OCI-LY7 (cell line): ENCODE measurements at regions not wholly inside any gene's neighbourhood (a gene's known extent, or its start where the extent isn't known, plus 50 kb on each side); places are given as distances from the start of the nearest gene placed in this dataset.

Experiments used
- BruUV-seq: library from RNA; stranded (reverse); fragments of 400-500 nt; replicated peaks from 2 replicates; lab custom pipeline; 2021; lab: Mats Ljungman, UMichigan
- CTCF ChIA-PET: fragments of 300-600 bp; sonication (Branson Sonifier 250); formaldehyde crosslinking; loops from one replicate; lab custom pipeline; 2022; ENCODE audit warnings: antibody characterized with exemption; ENCODE audit not compliant: unreplicated experiment; lab: Charles Lee
- POLR2A ChIA-PET: fragments of 300-600 bp; sonication (Branson Sonifier 250); formaldehyde crosslinking; loops from one replicate; lab custom pipeline; 2022; ENCODE audit warnings: antibody characterized with exemption; lab: Charles Lee
- DNase-seq: peaks from one replicate; pipeline ENCODE4 v3.0.0-alpha.2; 2015; ENCODE audit warnings: low spot score
- H2AFZ ChIP-seq: fragments of 200-600 bp; sonication (generic), shearing (Covaris generic); 2 replicates; pipeline ENCODE4 v1.6.1; 2014; ENCODE audit warnings: mild to moderate bottlenecking, antibody characterized with exemption, low read length, moderate library complexity
- H3K27ac ChIP-seq: fragments of 200-600 bp; sonication (generic); 2 replicates; pipeline ENCODE4 v1.5.1; 2014; ENCODE audit warnings: mixed run types, low read depth, mild to moderate bottlenecking, moderate library complexity, low read length, inconsistent platforms; ENCODE audit not compliant: poor library complexity, severe bottlenecking
- H3K36me3 ChIP-seq: fragments of 200-600 bp; sonication (generic); 2 replicates; pipeline ENCODE4 v1.6.1; 2014; ENCODE audit warnings: mild to moderate bottlenecking, antibody characterized with exemption, low read length, moderate library complexity, mixed read lengths; ENCODE audit not compliant: insufficient read depth
- H3K4me1 ChIP-seq: fragments of 200-600 bp; sonication (generic); 2 replicates; pipeline ENCODE4 v1.5.1; 2014; ENCODE audit warnings: mild to moderate bottlenecking, low read length; ENCODE audit not compliant: insufficient read depth, poor library complexity, severe bottlenecking
- H3K4me2 ChIP-seq: fragments of 200-600 bp; sonication (generic); 2 replicates; pipeline ENCODE4 v1.6.1; 2014; ENCODE audit warnings: mild to moderate bottlenecking, low read length
- H3K4me3 ChIP-seq: fragments of 200-600 bp; sonication (generic); 2 replicates; pipeline ENCODE4 v1.5.1; 2014; ENCODE audit warnings: mild to moderate bottlenecking, low read depth, low read length; ENCODE audit not compliant: poor library complexity, severe bottlenecking
- H3K79me2 ChIP-seq: fragments of 200-600 bp; sonication (generic); 2 replicates; pipeline ENCODE4 v1.6.1; 2016; ENCODE audit warnings: low read depth, mild to moderate bottlenecking, low read length, moderate library complexity, mixed read lengths; ENCODE audit not compliant: insufficient read depth
- H3K9me2 ChIP-seq: fragments of 200-600 bp; sonication (generic); 2 replicates; pipeline ENCODE4 v1.6.1; 2016; ENCODE audit warnings: mild to moderate bottlenecking, low read length, mixed read lengths; ENCODE audit not compliant: insufficient read depth
- H3K9me3 ChIP-seq: fragments of 200-600 bp; sonication (generic); 2 replicates; pipeline ENCODE4 v1.6.1; 2014; ENCODE audit warnings: mild to moderate bottlenecking, mixed run types, low read length, mixed read lengths
- H4K20me1 ChIP-seq: fragments of 200-600 bp; sonication (generic); 2 replicates; pipeline ENCODE4 v1.6.1; 2014; ENCODE audit warnings: mild to moderate bottlenecking, antibody characterized with exemption, low read length, moderate library complexity, mixed read lengths; ENCODE audit not compliant: insufficient read depth
- EZH2phosphoT487 ChIP-seq: fragments of 200-600 bp; sonication (generic); IDR thresholded peaks from 2 replicates; pipeline ENCODE4 v1.6.1; 2018; ENCODE audit warnings: low read depth, borderline replicate concordance, mild to moderate bottlenecking, mixed run types, antibody characterized with exemption, low read length, moderate library complexity, mixed read lengths
- intact Hi-C: fragments of 100-400 bp; cut with micrococcal nuclease; formaldehyde crosslinking; loops from one replicate; pipeline ENCODE4 v1.10.0; 2022; ENCODE audit not compliant: unreplicated experiment
- TF ChIP-seq, protein P1 (sequence below): fragments of 200-600 bp; sonication (generic); conservative IDR thresholded peaks from 2 replicates; pipeline ENCODE4 v1.5.1; 2014; ENCODE audit warnings: mild to moderate bottlenecking, antibody characterized with exemption, low read length, moderate library complexity, mixed read lengths

DNA sequence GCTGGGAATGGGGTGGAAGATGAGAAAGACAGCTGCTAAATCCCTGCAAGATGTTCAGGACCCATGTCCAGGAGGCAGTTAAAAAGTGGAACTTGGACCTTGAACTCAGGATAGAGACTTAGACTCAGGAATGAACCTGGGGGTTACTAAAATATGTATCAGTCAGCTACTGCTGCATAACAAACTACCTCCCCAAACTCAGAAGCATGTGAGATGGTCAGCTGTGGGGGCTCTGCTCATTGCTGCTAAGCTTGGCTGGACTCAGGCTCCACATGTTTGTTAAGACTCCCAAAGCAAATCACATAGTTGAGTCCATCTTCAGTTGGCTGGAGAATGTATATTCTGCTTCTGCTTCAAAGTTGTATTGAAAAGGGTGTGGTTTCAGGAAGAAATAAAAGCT is 61.4 kb upstream of the COPS8 start:
- H4K20me1 ChIP-seq, result no peaks in the 10 kb centered on the region
- ChIA-PET CTCF (no interaction called here), POLR2A (interaction anchor here (0.5 to 0.6 kb wide), 2 partner anchors 65 to 403 kb away, joined by 3 read pairs; no protein-coding TSS in a partner anchor)
- no peak overlapping the region for H3K4me3 ChIP-seq
- no peaks in the 10 kb centered on the region for H3K9me2 ChIP-seq
- peaks cover 5% of the 10 kb centered on the region; the same call in 1 of the 2 replicates for H3K9me3 ChIP-seq
- intact Hi-C loops, result no loop called here
- BruUV-seq, result no TSS peak
- H3K27ac ChIP-seq, result no peak overlapping the region
- no peak overlapping the region for H2AFZ ChIP-seq
- no peaks in the 10 kb centered on the region for H3K4me1 ChIP-seq
- no peak for DNase-seq
- H3K79me2 ChIP-seq, result no peaks in the 10 kb centered on the region
- no peaks in the 10 kb centered on the region for H3K36me3 ChIP-seq
- TF ChIP-seq, protein P1, sequence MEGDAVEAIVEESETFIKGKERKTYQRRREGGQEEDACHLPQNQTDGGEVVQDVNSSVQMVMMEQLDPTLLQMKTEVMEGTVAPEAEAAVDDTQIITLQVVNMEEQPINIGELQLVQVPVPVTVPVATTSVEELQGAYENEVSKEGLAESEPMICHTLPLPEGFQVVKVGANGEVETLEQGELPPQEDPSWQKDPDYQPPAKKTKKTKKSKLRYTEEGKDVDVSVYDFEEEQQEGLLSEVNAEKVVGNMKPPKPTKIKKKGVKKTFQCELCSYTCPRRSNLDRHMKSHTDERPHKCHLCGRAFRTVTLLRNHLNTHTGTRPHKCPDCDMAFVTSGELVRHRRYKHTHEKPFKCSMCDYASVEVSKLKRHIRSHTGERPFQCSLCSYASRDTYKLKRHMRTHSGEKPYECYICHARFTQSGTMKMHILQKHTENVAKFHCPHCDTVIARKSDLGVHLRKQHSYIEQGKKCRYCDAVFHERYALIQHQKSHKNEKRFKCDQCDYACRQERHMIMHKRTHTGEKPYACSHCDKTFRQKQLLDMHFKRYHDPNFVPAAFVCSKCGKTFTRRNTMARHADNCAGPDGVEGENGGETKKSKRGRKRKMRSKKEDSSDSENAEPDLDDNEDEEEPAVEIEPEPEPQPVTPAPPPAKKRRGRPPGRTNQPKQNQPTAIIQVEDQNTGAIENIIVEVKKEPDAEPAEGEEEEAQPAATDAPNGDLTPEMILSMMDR, result no peak
- no peak for TF ChIP-seq EZH2phosphoT487
- H3K4me2 ChIP-seq, result no peak overlapping the region

- Histone ChIP-seq H3K4me3 (no peak overlapping the region), H3K4me2 (no peak overlapping the region), H2AFZ (no peak overlapping the region), H3K79me2 (no peaks in the 10 kb centered on the region), H3K4me1 (no peaks in the 10 kb centered on the region), H4K20me1 (no peaks in the 10 kb centered on the region), H3K9me2 (no peaks in the 10 kb centered on the region), H3K27ac (no peak overlapping the region), H3K9me3 (peaks cover 5% of the 10 kb centered on the region; the same call in 1 of the 2 replicates), H3K36me3 (no peaks in the 10 kb centered on the region)
- intact Hi-C loops, result no loop called here
- ChIA-PET POLR2A (interaction anchor here (0.5 kb wide), 1 partner anchor 66 kb away, joined by 3 read pairs; no protein-coding TSS in a partner anchor), CTCF (no interaction called here)
- DNase-seq, result no peak
- TF ChIP-seq, protein P1, result no peak
- no peak for TF ChIP-seq EZH2phosphoT487
- BruUV-seq, result no TSS peak
Measured at GRCh38 chr2:237025090-237025865, 60.4 kb upstream of the COPS8 start.
